Muscle of leg (tissue), 3 donors: ENCODE measurements at regions not wholly inside any gene's neighbourhood (a gene's known extent, or its start where the extent isn't known, plus 50 kb on each side); places are given as distances from the start of the nearest gene placed in this dataset.

Source experiments
- DNase-seq: peaks from one replicate; pipeline ENCODE4 v3.0.0; 2013
- H3K27ac ChIP-seq: one replicate; pipeline ENCODE4 v1.5.1; 2013; ENCODE audit warnings: mild to moderate bottlenecking, low read length, control low read depth
- H3K27me3 ChIP-seq: one replicate; pipeline ENCODE4 v1.6.1; 2013; ENCODE audit warnings: low read length; ENCODE audit not compliant: control insufficient read depth, insufficient read depth
- H3K36me3 ChIP-seq: one replicate; pipeline ENCODE4 v1.6.1; 2013; ENCODE audit warnings: low read length; ENCODE audit not compliant: control insufficient read depth, insufficient read depth
- H3K4me1 ChIP-seq: one replicate; pipeline ENCODE4 v1.6.1; 2013; ENCODE audit warnings: low read length; ENCODE audit not compliant: control insufficient read depth, insufficient read depth
- H3K4me3 ChIP-seq: one replicate; pipeline ENCODE4 v1.5.1; 2013; ENCODE audit warnings: low read length, control low read depth
- H3K9me3 ChIP-seq: replicated peaks from 2 replicates; pipeline ENCODE4 v1.6.1; 2013; ENCODE audit warnings: low read depth, low read length; ENCODE audit not compliant: control insufficient read depth
- WGBS: methylation state at CpG from one replicate; pipeline ENCODE4 v1.1.5; 2013; ENCODE audit warnings: missing lambda C conversion rate; ENCODE audit not compliant: insufficient coverage; 5-methylcytosine and 5-hydroxymethylcytosine counted together

DNA sequence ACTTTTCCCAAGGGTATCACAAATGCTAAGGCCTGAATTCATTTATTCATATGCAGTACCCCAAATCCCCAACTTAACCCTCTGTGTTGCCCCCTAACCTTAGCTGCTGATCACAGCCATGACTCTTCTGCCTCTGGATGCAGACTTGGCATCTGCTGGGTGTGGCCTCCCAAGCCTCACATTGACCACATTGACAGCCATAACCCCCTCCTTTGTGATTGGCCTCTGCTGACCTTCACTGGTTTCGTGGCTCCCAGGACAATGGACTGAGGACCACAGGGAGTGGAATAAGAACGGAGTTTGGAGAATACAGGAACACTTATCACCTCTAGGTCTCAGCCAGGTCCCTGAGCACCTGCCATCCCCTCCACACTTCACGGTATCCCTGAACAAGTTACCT, 123.6 kb upstream of the CPEB2 start:
- Histone ChIP-seq H3K36me3 (no peaks in the 10 kb centered on the region), H3K9me3 (no peaks in the 10 kb centered on the region), H3K27ac (no peak overlapping the region), H3K27me3 (no peaks in the 10 kb centered on the region), H3K4me3 (no peak overlapping the region), H3K4me1 (peaks cover 4% of the 10 kb centered on the region)
- DNase-seq: no peak
- WGBS: 100% methylated on average over 1 of the region's 3 CpGs

DNA sequence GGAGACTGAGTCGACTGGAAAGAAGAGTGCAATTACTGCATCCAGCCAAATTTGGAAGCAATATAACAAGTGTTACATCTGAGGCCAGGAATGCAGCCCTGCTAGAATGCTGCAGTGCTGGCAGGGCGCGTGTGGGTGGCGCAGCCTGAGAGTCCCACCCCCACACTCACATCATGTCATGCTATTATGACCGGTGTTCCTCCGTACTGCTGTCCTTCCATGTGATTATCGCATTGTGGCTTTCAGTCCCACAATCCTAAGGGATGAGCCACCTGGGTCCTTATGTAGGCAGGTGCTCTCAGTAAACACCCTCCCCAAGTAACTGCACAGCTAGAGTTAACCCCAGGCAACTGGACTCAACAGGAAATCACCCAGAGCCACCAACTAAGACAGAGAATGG, 122.6 kb upstream of the CPEB2 start:
- Histone ChIP-seq H3K27ac (no peak overlapping the region), H3K4me3 (no peak overlapping the region), H3K27me3 (no peaks in the 10 kb centered on the region), H3K9me3 (no peaks in the 10 kb centered on the region), H3K4me1 (peaks cover 4% of the 10 kb centered on the region), H3K36me3 (no peaks in the 10 kb centered on the region)
- 75% methylated on average over 7 of the region's 7 CpGs for WGBS
- no peak for DNase-seq

DNA sequence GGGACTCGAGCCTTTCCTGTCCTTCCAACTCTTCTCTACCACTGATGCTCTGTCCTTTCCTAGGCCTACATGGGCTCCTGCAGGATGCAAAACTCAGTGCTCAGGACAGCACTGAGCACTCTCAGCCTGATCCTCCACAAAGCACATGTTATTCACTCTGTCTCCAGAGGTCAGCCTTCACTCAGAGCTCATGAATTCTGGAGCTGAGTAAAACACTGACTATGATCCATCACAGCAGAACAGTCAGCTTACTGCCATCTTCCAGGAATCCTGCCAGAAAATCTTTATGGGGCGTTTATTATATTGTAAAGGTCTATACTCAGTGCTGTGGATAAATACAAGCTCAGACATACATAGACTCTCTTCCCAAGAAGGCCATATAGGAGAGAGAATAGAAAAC, 121.5 kb upstream of the CPEB2 start:
- DNase-seq: no peak
- no peaks in the 10 kb centered on the region for H3K27me3 ChIP-seq
- no peak overlapping the region for H3K4me3 ChIP-seq
- H3K27ac ChIP-seq: no peak overlapping the region
- WGBS: 75% methylated on average over 1 of the region's 2 CpGs
- no peaks in the 10 kb centered on the region for H3K9me3 ChIP-seq
- H3K36me3 ChIP-seq: no peaks in the 10 kb centered on the region
- H3K4me1 ChIP-seq: peaks cover 4% of the 10 kb centered on the region

DNA sequence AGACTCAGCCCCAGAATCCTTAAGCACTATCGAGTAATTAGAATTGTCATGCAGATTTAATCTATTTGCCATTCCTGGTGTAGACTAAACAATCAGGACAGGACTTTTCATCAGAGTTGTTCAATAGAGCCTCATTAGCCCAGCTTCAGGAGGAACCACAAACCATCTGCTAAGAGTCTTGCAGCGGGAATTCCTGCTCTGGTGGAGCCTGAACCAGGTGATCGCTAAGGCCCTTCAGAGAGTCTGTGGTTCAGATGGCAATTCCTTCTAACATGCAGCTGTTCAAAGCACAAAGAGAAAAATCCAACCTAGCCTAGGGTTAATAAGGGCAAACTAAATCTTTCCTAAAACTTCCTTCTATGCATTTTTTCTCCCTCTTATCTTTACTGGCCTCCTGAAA, 119.1 kb upstream of the CPEB2 start:
- H3K4me3 ChIP-seq: no peak overlapping the region
- WGBS: 65% methylated on average over 2 of the region's 3 CpGs
- no peaks in the 10 kb centered on the region for H3K9me3 ChIP-seq
- no peaks in the 10 kb centered on the region for H3K27me3 ChIP-seq
- no peak for DNase-seq
- no peaks in the 10 kb centered on the region for H3K36me3 ChIP-seq
- H3K27ac ChIP-seq: no peak overlapping the region
- no peaks in the 10 kb centered on the region for H3K4me1 ChIP-seq

DNA sequence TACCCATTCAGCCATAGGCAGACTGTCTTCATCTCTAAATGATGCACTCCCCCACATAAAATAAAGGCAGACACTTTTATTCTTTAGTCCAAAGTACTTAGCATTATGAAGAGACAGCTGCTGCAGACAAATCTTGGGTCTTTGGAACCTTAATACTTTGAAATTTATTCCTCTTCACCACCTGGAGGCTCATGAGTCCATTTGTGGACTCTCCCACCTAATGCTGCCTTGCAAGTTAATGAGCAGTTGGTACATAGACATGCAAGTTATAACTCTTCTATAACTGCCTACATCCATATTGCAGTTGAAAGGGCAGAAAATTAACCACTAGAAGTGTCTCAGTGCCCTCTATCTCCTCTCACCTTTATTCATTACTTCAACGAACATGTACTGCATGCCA, 118.6 kb upstream of the CPEB2 start:
- Histone ChIP-seq H3K27ac (no peak overlapping the region), H3K9me3 (no peaks in the 10 kb centered on the region), H3K36me3 (no peaks in the 10 kb centered on the region), H3K27me3 (no peaks in the 10 kb centered on the region), H3K4me1 (no peaks in the 10 kb centered on the region), H3K4me3 (no peak overlapping the region)
- DNase-seq: no peak
- WGBS: no CpG with 5 or more reads among the region's 1 CpG

DNA sequence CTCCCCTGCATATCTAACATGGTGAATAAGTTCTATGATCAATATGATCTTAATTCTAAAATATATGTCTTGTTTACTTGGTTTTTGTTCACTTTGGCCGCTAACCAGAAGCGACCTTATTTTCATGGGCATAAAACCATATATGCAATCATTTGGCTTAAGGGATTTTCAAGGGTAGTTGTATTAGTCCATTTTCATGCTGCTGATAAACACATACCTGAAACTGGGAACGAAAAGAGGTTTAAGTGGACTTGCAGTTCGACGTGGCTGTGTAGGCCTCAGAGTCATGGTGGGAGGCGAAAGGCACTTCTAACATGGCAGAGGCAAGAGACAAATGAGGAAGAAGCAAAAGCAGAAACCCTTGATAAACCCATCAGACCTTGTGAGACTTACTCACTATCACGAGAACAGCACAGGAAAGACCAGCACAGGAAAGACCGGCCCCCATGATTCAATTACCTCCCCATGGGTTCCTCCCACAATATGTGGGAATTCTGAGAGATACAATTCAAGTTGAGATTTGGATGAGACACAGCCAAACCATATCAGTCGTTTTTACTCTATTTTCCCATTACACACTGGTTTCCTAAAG, 114.3 kb upstream of the CPEB2 start:
- no peak for DNase-seq
- H3K36me3 ChIP-seq: no peaks in the 10 kb centered on the region
- H3K9me3 ChIP-seq: no peaks in the 10 kb centered on the region
- H3K27me3 ChIP-seq: no peaks in the 10 kb centered on the region
- WGBS: 100% methylated on average over 1 of the region's 9 CpGs
- H3K4me3 ChIP-seq: no peak overlapping the region
- no peaks in the 10 kb centered on the region for H3K4me1 ChIP-seq
- no peak overlapping the region for H3K27ac ChIP-seq

DNA sequence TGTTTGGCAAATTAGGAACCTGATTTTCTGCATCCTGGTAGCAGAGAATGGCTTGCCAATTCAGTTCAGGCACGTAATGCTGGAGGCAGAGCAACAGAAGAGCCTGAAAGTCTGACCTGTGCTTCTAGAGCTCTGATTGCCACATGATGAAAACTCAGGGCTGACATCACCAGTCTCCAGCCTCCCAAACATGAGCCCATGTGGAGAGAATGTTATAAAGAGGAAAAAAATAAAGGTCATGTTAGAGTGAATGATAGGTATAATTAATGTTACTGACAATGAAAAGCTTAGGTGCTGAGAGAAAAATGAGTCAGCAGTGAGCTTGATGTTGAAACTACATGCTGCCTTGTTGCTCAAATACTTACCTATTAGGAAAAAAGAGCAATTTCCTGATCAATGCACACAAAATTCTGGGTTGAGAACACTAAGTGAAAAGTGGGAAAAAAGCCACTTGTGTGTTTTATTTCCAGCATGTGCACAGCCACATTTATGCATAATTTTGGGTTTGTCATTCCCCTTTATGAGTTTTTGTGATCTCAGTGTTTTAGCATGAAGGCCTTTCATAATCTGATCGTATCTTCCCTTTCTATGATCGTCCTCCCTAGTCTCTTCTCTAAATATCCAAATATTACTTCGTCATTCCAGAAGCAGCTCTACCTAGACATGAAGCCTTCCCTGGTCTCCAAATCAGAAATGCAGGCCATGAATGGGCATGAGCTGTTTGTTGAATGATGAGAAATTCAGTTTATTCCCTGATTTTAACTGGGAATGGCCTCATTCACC, 113.3 kb upstream of the CPEB2 start:
- H3K27me3 ChIP-seq: no peaks in the 10 kb centered on the region
- no peaks in the 10 kb centered on the region for H3K36me3 ChIP-seq
- H3K4me3 ChIP-seq: no peak overlapping the region
- H3K9me3 ChIP-seq: no peaks in the 10 kb centered on the region
- no peak overlapping the region for H3K27ac ChIP-seq
- H3K4me1 ChIP-seq: no peaks in the 10 kb centered on the region
- no peak for DNase-seq
- no CpG with 5 or more reads among the region's 4 CpGs for WGBS

DNA sequence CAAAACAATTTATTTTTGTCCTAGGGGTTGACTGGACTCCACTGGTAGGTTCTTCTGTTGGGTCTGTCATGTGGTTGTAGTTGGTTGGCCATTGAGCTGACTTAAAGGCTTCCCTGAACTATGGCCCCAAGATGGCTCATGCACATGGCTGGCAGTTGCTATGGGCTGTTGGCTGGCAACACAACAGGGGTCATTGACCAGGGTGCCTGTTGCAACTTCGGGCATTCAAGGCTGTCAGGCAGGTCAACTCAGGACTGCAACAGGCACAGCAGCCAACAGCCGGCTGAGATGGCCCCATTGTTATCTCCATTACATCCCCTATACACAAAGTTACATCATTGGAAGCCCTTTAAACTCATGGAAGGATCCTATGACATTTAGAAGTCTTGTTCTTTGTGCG, 109.7 kb upstream of the CPEB2 start:
- Histone ChIP-seq H3K9me3 (no peaks in the 10 kb centered on the region), H3K4me3 (no peak overlapping the region), H3K36me3 (no peaks in the 10 kb centered on the region), H3K27me3 (no peaks in the 10 kb centered on the region), H3K27ac (no peak overlapping the region), H3K4me1 (no peaks in the 10 kb centered on the region)
- no peak for DNase-seq
- 89% methylated on average over 1 of the region's 3 CpGs for WGBS

DNA sequence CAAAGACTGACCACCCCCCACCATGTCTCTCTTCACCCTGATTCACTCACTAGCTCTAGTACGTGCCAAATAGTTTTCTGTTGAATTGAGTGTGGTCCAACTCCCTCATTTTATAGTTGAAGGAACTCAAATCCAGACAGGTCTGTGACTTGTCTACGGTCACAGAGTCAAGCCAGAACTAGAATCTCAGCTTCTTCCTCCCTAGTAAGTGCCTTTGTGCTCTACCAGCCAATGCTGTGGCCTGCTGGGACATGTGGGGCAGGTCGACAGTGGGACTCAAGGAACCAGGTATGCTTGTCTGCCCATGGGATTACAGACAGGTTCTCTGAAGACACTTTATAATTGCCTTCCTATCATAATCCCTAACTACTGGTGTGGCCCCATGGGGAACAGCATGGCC, 108.6 kb upstream of the CPEB2 start:
- no peaks in the 10 kb centered on the region for H3K4me1 ChIP-seq
- H3K27me3 ChIP-seq: no peaks in the 10 kb centered on the region
- no peaks in the 10 kb centered on the region for H3K9me3 ChIP-seq
- no peak for DNase-seq
- 100% methylated on average over 1 of the region's 3 CpGs for WGBS
- no peak overlapping the region for H3K4me3 ChIP-seq
- H3K36me3 ChIP-seq: no peaks in the 10 kb centered on the region
- no peak overlapping the region for H3K27ac ChIP-seq

DNA sequence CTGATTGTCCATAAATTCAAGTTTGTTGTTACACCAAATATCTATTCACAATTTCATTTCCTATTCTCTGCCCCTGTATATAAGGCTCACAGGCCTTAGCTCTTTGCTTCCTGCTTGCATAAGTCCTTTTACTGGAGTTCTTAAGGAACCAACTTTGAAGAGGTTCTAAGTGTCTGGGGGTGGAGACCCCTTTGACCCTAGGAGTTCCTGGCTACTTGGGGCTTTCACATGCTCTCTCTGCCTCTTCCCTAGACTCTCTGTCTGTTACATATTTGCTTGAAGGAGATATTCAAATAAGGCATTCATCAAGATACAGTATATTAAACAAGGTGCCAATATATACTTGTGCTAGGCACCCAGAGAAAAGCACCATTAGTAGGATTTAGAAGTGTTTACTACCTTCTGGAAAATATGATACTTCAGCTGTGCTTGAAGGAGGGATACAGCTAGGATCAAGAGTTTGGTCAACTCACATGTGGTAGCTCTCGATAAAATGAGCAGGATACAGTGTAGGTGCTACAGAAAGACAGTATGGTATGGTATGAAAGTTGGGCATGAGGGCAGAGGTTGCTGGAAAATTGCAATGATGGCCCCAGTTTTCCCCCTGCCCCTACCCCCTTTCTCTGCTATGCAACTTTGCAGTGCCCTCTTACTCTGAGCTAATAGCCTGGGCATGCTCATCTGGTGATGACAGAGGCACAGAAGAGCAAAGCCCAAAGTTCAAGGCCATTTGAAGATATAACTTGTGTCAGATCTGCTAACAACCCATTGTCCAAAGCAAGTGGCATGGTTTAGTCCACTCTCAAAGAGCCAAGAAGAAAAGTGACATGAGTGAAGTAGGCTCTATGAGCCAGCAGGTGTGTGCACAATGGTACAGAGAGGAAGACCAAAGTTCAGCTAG, 107.6 kb upstream of the CPEB2 start:
- no peaks in the 10 kb centered on the region for H3K27me3 ChIP-seq
- WGBS: 60% methylated on average over 1 of the region's 1 CpG
- H3K4me3 ChIP-seq: no peak overlapping the region
- no peak overlapping the region for H3K27ac ChIP-seq
- DNase-seq: no peak
- H3K36me3 ChIP-seq: no peaks in the 10 kb centered on the region
- no peaks in the 10 kb centered on the region for H3K9me3 ChIP-seq
- H3K4me1 ChIP-seq: no peaks in the 10 kb centered on the region
